CD4-positive, alpha-beta T cell treated with Interleukin-21 for 1 hour (primary cell): ENCODE measurements at regions not wholly inside any gene's neighbourhood (a gene's known extent, or its start where the extent isn't known, plus 50 kb on each side); places are given as distances from the start of the nearest gene placed in this dataset.
A peak's percentile ranks its signal among the peaks of the same experiment; 100 is the strongest.

Experiments
- DNase-seq: peaks from one replicate; pipeline ENCODE4 v3.0.0-alpha.2; 2020

DNA sequence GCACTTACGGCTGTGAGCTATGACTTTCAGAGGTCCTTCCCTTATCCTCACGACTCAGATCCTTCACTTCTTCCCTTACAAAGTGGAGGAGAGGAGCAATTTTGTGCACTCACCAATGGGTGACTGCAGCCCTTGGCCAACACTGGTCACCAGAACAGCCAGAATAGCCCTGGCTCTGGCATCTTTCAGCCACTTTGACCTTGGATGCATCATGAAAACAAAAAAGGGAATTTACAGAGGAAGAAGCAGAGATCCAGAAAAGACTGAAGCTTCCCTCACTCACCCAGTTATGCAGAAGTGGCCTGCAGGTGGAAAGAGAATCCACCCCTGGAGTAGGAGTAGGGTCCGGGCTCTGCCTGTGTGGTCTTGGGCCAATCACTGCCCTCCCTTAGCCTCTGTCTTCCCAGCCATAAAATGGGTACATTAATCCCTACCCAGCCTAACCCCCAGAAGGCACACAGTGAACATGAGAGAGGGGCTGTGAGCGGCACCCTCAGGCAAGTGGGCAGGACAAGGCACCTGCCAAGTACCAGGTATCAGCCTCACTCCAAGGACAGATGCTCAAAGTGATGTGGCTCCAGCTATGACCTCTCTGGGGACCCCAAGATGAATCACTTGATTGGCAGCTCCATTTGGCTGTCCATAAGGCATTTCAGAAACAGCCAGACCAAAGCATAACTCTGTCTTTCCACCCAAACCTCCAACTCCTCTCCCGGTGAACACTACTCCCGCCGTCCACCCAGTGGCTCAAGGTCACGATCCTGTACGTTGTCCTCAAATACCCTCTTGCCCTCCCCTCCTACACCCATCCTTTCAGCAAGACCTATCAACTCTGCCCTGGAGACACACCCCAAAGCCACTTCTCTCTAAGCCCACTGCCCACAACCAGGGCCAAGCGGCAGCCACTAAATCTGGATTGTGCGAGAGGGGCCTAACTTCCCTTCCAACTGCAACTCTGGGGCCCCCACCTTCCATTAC lies 129.8 kb upstream of the ZMIZ1 start:
- no peak for DNase-seq

DNA sequence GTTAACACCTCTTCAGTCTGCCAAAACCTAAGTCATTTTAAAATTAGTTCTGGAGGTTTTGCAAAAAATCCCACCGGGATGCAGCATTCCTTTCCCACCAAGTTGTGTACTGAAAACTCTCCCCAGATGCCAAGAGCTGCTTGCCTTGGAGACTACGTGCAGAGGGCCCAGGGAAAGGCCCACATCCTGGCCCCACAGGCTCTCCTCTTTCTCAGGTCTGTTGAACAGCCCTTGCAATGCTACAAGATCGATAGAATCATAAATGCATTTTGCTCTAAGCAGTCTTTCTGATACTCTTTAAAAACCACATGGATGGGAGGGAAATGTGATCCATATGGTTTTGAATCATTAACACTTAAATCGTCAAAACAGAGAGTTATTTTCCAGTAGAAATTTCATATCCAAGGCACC lies 126.7 kb upstream of the ZMIZ1 start:
- DNase-seq: no peak

DNA sequence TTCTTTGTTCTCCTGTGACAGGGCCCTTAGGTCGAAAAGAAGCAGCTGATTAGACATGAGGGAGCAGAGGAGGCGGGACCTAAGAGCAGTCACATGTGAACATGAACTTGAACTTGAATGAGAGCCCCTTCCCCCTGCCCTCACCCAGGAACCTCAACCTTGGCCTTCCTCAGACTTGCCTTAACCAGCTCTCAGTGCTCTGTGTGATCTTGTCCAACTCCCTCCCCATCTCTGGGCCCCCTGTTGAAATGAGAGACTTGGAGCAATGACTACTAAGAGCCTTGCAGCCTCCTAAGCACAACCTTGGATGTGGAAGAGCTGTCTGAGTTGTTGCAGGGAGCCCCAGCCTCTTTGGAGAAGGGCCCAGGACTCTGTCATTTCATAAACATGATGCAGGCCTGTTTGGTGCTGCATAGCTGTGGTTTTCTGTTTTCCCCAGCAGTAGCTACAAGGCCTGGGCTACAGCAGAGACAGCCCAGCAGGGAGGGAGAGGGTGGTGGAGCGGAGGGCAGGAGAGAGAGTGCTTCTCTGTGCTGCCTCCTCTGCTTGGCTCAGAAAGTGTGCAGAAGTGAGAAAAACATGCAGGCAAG lies 123.9 kb upstream of the ZMIZ1 start:
- DNase-seq: no peak

DNA sequence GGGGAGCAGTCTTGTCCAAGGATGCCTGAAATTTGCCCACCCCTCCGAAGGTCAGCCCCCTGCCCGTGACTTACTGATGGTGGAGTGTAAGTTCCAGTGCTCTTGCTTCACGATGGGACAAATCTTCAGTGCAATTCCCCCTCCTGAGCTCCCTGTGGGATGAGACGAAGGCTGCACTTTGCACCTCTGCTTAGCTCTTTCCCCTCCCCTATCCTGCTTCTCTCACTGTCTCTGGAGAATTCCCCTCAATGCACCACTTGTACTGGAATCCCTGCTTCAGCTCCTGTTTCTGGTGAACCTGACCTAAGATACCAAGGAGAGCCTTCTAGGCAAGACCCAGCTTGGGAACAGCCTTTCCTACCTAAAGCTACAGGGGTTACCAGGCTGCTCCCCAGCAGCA lies 122.9 kb upstream of the ZMIZ1 start:
- no peak for DNase-seq

DNA sequence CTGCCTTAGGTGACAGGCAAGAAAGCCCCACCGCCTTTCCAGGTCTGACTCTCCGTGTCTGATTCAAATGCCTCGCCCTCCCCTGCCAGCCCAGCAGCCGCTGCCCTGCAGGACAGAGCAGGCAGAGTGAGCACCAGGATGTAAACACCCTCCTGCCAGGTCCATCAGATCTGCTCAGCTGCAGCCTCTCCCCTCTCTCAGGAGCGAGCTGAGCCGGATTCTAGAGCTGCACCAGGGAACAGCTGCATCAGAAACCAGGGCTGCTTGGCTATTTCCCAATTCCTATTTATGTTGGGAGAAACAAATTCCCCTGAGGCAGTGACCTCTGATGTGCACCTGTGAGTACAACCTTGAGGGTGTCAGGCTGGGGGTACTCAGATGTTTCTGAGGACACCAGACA lies 121.5 kb upstream of the ZMIZ1 start:
- no peak for DNase-seq

DNA sequence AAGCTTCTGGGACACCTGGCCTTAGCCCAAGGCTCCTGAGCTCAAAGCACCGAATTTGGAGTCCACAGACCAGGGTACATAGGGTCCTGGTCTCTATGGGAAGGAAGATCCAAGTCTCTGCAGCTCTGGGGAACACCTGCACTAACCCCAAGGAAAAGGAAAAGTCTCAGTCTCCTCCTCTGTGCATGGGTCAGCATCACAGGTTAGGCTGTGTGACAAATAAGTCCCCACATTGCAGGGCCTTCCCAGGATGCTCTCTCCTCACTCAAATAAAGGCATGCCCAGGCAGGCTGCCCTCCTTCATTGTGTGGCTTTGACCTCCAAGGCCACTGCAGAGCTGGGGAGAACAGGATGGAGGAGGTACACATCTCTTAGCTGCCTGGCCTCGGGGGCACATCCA lies 121.0 kb upstream of the ZMIZ1 start:
- DNase-seq: no peak

DNA sequence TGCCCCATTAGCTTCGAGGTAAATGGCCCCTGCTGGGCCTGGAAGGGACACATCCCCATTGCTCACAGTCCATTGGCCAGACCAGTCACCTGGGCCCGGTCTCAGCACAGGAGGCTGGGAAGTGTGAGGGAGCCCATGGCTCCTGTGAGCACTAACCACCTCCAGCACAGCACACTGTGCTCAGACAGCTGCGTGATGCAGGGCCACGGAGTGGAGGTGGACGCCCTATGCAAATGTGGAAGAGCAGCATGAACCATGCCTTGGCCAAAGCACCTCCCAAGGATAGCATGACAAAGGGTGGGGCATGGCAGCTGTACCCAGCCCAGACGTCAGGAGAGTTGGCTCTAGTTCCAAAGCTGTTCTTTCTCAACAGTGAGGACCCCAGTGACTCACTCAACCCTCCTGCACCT lies 120.1 kb upstream of the ZMIZ1 start:
- DNase-seq: no peak

DNA sequence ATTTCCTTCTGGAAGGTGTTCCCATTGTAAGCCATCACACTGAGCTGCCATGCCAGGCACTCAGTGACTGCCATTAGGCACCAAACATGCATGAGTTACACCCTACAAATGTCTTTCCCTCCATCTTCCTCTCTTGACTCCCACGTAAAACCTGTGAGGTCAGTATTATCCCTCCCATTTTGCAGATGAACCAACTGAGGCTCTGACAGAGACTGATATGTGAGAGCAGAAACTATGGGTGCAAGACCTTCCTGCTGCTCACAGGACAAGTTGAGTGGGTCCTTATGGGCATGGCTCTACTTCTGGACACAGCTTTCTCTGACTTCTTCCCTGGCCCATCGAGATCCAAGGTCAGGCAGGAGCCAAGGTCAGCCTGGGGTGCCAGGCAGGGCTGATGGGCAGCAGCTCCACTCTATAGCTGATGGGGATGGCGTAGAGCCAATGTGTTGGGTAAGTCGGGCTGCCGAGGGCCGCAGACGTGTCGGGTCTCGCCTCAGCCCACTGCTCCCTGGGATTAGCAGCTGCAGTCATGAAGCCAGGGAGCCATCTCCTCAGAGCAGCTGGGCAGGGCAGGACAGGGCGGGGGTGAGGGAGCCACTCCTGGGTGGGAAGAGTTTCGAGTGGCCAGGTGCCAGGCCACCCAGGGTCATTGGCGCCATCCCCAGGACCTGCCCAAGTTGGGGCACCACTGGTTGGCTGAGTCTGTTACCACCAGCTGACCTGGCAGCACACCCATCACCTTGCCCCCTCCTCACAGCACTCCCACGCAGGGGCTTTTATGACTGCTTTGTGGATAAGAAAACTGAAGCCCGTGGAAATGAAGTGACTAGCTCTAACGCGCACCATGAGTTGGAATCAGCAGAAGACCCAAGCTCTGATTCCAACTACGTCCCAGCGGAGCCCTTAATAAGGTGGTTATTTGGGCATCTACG lies 117.8 kb upstream of the ZMIZ1 start:
- no peak for DNase-seq

DNA sequence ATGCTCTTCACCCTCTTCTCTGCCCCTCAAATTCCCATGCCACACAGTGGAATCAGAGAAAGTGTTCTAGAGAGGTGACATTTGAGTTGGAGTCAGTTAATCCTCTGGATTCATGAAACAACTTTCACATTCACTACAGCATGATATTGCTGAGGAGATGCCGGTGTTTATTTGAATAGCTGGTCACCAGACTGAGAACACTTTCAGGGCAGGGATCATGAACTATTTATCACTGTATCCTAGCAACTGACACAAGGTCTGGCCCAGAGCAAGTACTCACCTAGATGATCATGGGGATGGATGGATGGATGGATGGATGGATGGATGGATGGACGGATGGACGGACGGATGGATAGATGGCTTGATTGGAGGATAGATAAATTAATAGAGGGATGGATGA lies 116.7 kb upstream of the ZMIZ1 start:
- DNase-seq: no peak

DNA sequence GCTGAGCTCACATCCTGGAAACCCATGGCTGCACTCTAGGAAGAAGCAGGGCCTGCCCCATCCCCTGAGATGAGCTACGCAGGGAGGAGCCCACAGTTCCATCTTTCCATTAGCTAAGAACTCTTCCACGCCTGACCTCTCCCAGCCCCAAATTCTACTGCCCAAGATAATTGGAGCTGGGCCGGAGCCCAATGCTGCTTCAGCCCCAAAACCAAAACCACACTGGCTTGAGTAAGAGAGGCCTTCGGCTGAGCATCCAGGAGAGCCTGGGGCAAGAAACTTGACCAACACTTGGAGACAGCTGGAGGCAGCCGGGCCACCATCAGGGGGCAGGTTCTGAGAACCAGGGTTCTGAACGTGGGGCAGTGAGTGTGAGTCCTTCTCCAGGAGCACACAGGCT lies 116.1 kb upstream of the ZMIZ1 start:
- no peak for DNase-seq

DNA sequence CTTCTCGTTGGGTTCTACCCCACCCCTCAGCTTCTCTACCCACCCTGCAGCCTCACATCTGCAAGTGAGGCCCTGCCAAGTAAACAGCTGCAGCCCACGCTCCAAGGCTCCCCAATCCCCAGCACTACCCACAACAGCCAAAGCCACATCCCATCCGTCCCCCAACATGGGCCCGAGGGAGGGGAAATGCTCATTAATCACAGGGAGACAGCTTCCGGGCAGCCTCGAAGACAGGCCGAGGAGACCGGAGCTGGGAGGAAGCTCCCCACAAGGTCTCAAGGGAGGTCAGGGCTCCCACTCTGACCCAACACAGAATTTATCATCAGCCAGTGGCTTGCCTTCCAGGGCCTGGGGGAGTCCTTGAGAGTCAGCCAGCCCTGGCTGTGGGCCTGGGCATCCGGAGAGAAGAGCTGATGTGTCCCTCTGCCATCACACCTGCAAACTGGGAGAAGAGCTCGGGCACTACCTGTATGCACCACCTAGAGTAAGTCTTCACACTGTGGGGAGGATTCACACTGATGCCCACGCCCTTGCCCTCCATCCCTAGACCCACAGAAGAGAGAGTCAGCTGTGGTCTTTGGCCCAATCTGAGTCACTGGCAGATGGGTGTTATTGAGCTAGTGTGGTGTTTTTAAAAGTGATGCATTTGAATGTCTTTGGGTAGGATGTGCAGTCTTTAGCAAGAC lies 115.5 kb upstream of the ZMIZ1 start:
- DNase-seq: no peak

DNA sequence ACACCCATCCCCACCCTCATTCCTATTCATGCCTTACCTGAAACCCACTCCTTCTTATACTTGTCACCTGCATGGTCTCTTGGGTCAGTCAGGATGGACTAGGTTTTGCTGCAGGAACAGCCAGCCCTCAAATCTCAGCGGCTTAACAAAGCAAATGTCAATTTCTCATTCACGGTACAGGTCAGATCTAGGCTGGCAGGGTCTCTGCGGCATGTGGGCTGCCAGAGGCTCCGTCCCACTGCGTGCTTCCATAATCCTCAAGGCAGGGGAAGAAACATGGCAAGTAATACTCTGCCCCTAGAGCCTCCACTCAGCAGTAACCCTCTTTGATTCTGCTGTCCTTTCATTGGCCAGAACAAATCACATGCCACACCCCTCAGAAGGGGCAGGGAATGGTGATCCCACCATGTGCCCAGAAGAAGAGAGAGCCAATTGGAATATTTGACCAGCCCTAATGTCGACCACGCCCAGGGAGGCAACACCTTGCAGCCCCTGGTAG lies 114.9 kb upstream of the ZMIZ1 start:
- DNase-seq: no peak

DNA sequence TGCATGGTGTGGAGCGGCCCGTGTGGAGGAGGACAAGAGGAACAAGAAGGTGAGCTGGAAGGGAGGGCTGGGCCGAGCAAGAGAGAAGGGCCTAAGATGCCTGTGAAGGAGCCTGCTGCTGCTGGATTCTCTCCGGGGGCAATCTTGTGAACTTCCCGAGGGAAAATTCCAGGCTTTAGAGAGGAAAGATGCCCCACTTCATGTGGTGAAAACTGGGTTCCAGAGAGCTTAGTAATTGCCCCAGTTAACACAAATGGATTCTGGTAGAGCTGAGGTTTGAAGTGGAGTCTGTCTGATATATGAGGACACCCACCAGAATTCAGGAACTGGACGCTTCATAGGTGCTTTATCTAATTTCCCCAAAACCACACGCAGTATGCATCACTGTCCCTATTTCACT lies 114.1 kb upstream of the ZMIZ1 start:
- DNase-seq: no peak

DNA sequence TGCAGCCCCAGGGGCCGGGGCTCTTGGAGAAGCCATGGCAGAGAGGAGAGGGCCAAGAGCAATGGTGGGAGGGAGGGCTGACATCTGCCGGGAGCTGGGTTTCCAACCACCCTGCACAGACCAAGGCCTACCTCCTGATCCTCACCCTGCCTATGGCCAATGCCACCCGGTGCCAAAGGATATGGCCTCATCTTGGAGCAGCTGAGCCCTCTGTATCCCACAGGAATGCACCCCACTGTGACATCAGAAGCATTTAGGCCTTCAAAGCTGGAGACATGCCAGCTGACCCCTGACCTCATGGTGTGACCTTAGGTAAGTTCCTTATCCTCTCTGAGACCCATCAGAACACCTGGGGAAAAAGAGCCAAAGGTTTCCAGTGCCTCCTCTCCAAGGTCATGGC lies 113.6 kb upstream of the ZMIZ1 start:
- DNase-seq: no peak

DNA sequence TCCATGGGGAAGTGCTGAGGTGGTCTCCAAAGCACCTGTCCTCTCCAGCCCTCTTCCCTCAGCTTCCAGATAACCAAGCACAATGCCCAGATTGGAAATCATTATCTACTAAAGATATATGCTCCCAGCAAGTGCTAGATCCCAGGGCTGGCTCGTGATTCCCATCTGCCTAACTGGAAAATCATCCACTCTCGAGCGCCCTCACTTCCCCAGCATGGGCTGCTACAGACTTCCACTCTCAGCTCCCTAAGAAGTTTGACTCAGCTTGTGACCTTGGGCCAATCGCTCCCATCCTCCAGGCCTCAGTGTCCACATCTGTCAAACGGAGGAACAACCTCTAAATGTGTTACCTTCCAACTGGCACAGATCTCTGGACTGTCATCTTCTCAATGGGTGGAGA lies 112.4 kb upstream of the ZMIZ1 start:
- DNase-seq: no peak

DNA sequence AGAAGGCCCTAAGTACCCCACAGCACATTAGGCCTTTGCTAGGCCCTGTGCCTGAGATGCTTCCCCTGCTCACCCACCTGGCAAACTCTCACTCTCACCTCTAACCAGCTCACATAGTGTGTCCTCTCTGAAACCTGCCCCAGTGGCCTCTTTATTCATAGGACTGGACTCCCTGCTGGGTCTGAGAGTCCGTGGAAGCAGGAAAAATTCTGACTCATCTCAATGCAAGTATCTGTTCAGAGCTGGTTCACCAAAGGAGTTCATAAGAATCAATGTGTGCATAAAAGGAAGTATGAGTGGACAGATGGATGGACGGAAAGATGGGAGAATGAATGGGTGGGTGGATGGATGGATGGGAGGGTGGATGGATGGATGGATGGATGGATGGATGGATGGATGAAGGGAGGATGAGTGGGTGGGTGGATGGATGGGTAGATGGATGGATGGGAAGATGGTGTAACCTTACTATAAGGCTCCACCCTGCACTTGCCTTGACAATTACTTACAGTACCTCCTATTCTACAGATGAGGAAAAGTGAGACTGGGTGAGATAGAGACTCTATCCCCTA lies 111.2 kb upstream of the ZMIZ1 start:
- DNase-seq: no peak

DNA sequence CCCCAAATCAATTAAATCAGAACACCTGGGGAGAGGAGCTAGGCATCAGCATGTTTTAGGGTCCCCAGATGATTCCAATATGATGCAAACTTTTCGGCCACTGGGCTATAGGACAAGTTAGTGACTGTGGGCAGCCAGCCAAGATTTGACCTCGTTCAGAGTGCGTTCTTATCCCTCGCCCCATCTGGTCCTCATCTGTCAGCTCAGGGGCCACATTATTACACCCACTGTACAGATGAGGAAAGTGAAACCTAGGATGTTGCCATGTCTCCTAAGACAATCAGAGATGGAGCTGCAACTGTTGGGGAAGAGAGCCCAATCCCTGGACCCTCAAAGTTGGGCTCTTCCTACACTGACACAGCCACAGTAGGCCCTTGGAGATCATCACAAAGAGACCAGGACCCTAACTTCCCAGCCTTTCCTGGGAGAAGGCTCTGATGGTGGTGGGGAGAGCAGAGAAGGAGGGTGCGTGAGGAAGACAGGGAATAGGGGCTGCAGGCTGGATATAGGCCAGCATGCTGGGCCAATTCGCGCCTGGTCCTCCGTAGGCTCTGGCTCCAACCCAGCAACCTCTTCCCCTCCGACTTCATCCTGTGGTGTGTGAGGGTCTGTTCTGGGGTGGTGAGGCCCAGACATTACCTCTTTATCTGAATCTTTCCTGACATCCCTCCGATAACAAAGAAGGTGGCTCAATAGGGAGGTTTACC lies 109.4 kb upstream of the ZMIZ1 start:
- DNase-seq: no peak

DNA sequence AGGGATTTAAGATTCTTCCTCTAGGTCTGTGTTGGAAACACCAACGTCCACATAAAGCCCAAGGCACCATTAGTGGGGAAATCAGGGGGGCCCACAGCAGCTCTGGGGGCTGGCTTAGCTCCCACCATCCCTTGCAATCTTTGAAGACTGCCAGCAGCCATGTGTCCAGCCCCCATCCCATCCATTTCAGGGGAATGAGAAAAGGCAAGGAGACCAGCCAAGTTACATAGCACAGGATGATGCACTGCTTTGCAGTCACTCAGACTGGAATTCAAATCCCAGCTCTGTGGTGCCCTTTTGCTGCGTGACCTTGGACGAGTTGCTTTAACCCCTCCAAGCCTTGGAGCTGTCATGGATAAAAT lies 108.9 kb upstream of the ZMIZ1 start:
- DNase-seq: no peak

DNA sequence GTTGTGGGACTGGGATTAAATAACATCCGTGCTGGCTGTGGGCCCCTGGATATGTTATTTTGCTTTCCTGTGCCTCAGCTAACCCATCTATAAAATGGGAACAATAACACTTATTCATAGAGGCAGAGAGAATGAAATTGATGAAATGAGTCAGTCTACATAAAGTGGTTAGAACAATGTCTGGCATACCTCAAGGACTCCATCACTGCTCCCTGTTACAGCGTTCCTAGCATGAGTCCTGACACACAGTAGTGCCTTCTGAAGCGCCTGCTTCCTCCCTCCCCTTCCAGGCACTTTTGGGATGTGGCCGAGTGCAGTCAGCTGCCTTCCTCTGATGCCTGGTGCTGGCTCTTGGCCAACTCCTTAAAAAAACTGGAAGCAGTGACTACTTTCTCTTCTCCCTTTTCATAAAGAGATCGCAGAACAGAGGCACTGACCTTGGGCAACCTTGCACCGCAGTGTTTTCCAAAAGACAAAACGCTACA lies 108.4 kb upstream of the ZMIZ1 start:
- DNase-seq: peak; percentile 11

DNA sequence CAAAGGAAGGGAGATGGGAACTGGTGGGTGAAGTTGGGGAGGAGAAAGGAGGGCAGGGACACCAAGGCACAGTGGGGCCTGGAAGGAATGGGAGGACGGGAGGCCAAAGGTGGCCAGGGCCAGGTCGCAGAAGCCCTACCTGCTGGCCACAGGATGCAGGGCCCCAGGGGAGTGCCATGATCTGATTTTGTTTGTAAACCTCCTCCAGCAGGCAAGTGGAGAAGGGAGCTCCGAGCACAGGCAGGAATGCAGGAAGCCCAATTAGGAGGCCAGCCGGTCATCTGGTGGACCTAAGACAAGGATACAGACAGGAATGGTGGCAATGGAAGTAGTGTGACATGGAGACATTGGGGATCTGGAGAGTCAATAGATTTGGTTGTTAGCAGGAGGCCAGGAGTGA lies 107.0 kb upstream of the ZMIZ1 start:
- no peak for DNase-seq
